HEK293 (cell line): ENCODE measurements at regions not wholly inside any gene's neighbourhood (a gene's known extent, or its start where the extent isn't known, plus 50 kb on each side); places are given as distances from the start of the nearest gene placed in this dataset.

Experiments
- CTCF ChIA-PET: fragments of 350-600 bp; formaldehyde crosslinking; extraction: SDS; loops from one replicate; lab custom pipeline; 2021; ENCODE audit warnings: antibody characterized with exemption; lab: Yijun Ruan, JAX
- POLR2A ChIA-PET: fragments of 300-600 bp; formaldehyde crosslinking; extraction: SDS; loops from one replicate; lab custom pipeline; 2020; ENCODE audit warnings: antibody characterized with exemption, inconsistent platforms; lab: Yijun Ruan, JAX
- H3K27ac ChIP-seq: fragments of 200-500 bp; sonication (Bioruptor generic); 2 replicates; pipeline ENCODE4 v1.5.1; 2014; ENCODE audit warnings: low read depth, low read length, control low read depth, inconsistent platforms; ENCODE audit errors: extremely low read depth
- H3K36me3 ChIP-seq, 2 experiments: fragments of 200-500 bp in 1 of 2; sonication (Bioruptor generic) in 1 of 2; 1 replicate in 1 of 2; 2 replicates in 1 of 2; pipeline ENCODE4 v1.5.1; 2014 to 2017; ENCODE audit warnings: inconsistent platforms in 2 of 2, low read length in 2 of 2; ENCODE audit not compliant: control insufficient read depth in 2 of 2, insufficient read depth in 1 of 2
- H3K4me1 ChIP-seq: fragments of 200-500 bp; sonication (Bioruptor generic); 2 replicates; pipeline ENCODE4 v1.5.1; 2014; ENCODE audit warnings: mild to moderate bottlenecking, low read length, inconsistent platforms; ENCODE audit not compliant: control insufficient read depth, insufficient read depth
- H3K4me3 ChIP-seq: 2 replicates; pipeline ENCODE4 v1.5.1; 2011; ENCODE audit warnings: low read depth, mild to moderate bottlenecking, control low read depth, low read length, moderate library complexity
- H3K9me3 ChIP-seq: fragments of 200-500 bp; sonication (Bioruptor generic); 2 replicates; pipeline ENCODE4 v1.5.1; 2014; ENCODE audit warnings: low read depth, low read length, inconsistent platforms; ENCODE audit not compliant: control insufficient read depth, insufficient read depth
- AEBP2 ChIP-seq: fragments of 450-650 bp; formaldehyde crosslinking; IDR thresholded peaks from 2 replicates; pipeline ENCODE4 v1.5.1; 2016; ENCODE audit warnings: missing biosample characterization, missing genetic modification characterization, borderline replicate concordance
- EGR2 ChIP-seq: fragments of 450-650 bp; formaldehyde crosslinking; IDR thresholded peaks from 2 replicates; pipeline ENCODE4 v1.5.1; 2016; ENCODE audit warnings: low read depth, missing biosample characterization, missing genetic modification characterization
- FEZF1 ChIP-seq: fragments of 450-650 bp; formaldehyde crosslinking; IDR thresholded peaks from 2 replicates; pipeline ENCODE4 v1.5.1; 2016; ENCODE audit warnings: missing biosample characterization, missing genetic modification characterization
- GLI2 ChIP-seq: fragments of 450-650 bp; formaldehyde crosslinking; IDR thresholded peaks from 2 replicates; pipeline ENCODE4; 2017; ENCODE audit warnings: missing biosample characterization, missing genetic modification characterization, low read depth, borderline replicate concordance
- GLIS1 ChIP-seq: fragments of 450-650 bp; formaldehyde crosslinking; IDR thresholded peaks from 2 replicates; pipeline ENCODE4 v1.5.1; 2016; ENCODE audit warnings: missing biosample characterization, missing genetic modification characterization
- MEIS1 ChIP-seq: sonication (generic); formaldehyde crosslinking; IDR thresholded peaks from 2 replicates; pipeline ENCODE4 v1.8.1; 2022; ENCODE audit warnings: missing genetic modification reagents, mild to moderate bottlenecking, borderline replicate concordance
- OVOL3 ChIP-seq: fragments of 450-650 bp; formaldehyde crosslinking; IDR thresholded peaks from 2 replicates; pipeline ENCODE4 v1.5.1; 2016; ENCODE audit warnings: missing biosample characterization, missing genetic modification characterization
- PRDM6 ChIP-seq: fragments of 450-650 bp; formaldehyde crosslinking; IDR thresholded peaks from 2 replicates; pipeline ENCODE4 v1.5.1; 2017; ENCODE audit warnings: missing biosample characterization, missing genetic modification characterization
- REST ChIP-seq: fragments of 450-650 bp; formaldehyde crosslinking; IDR thresholded peaks from 2 replicates; pipeline ENCODE4 v1.5.1; 2016; ENCODE audit warnings: missing biosample characterization, missing genetic modification characterization
- ZBTB20 ChIP-seq: fragments of 450-650 bp; formaldehyde crosslinking; IDR thresholded peaks from 2 replicates; pipeline ENCODE4 v1.5.1; 2016; ENCODE audit warnings: missing biosample characterization, missing genetic modification characterization
- ZBTB44 ChIP-seq: fragments of 450-650 bp; IDR thresholded peaks from 2 replicates; pipeline ENCODE4 v1.5.1; 2018; ENCODE audit warnings: missing biosample characterization, mild to moderate bottlenecking, missing genetic modification characterization
- ZEB2 ChIP-seq: fragments of 450-650 bp; formaldehyde crosslinking; IDR thresholded peaks from 2 replicates; pipeline ENCODE4 v1.5.1; 2016; ENCODE audit warnings: missing biosample characterization, missing genetic modification characterization
- ZNF184 ChIP-seq: fragments of 450-650 bp; IDR thresholded peaks from 2 replicates; pipeline ENCODE4 v1.5.1; 2018; ENCODE audit warnings: missing biosample characterization, mild to moderate bottlenecking, missing genetic modification characterization
- ZNF426 ChIP-seq: fragments of 450-650 bp; formaldehyde crosslinking; IDR thresholded peaks from 2 replicates; pipeline ENCODE4 v1.5.1; 2017; ENCODE audit warnings: missing biosample characterization, missing genetic modification characterization, mild to moderate bottlenecking, inconsistent platforms, moderate library complexity
- ZNF48 ChIP-seq: fragments of 450-650 bp; formaldehyde crosslinking; IDR thresholded peaks from 2 replicates; pipeline ENCODE4 v1.5.1; 2016; ENCODE audit warnings: missing biosample characterization, missing genetic modification characterization
- ZNF629 ChIP-seq: fragments of 450-650 bp; formaldehyde crosslinking; IDR thresholded peaks from 2 replicates; pipeline ENCODE4 v1.5.1; 2017; ENCODE audit warnings: missing biosample characterization, missing genetic modification characterization
- ZNF747 ChIP-seq: fragments of 450-650 bp; formaldehyde crosslinking; IDR thresholded peaks from 2 replicates; pipeline ENCODE4 v1.5.1; 2016; ENCODE audit warnings: missing biosample characterization, missing genetic modification characterization
- ZNF830 ChIP-seq: fragments of 450-650 bp; IDR thresholded peaks from 2 replicates; pipeline ENCODE4 v1.5.0; 2018; ENCODE audit warnings: missing biosample characterization, missing genetic modification characterization, low read depth, mild to moderate bottlenecking, moderate library complexity
- ZSCAN23 ChIP-seq: fragments of 450-650 bp; formaldehyde crosslinking; IDR thresholded peaks from 2 replicates; pipeline ENCODE4 v1.5.1; 2016; ENCODE audit warnings: missing biosample characterization, missing genetic modification characterization
- TF ChIP-seq, protein P1 (sequence below): fragments of 450-650 bp; formaldehyde crosslinking; IDR thresholded peaks from 2 replicates; pipeline ENCODE4 v1.5.1; 2016; ENCODE audit warnings: missing biosample characterization, missing genetic modification characterization

DNA sequence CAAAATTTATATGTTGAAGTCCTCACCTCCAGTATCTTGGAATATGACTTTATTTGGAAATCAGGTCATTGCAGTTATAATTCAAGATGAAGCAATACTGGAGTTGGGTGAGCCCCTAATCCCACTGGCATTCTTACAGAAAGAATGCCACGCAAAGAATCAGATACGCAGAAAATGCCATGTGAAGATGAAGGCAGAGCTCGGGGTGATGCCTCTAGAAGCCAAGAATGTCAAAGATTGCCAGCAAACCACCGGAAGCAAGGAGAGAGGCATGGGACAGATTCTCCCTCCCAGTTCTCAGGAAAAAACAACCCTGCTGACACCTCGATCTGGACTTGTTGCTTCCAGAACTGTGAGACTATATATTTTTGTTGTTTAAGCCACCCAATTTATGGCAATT is 273.4 kb upstream of the CITED2 start (continued):
- TF ChIP-seq, protein P1, sequence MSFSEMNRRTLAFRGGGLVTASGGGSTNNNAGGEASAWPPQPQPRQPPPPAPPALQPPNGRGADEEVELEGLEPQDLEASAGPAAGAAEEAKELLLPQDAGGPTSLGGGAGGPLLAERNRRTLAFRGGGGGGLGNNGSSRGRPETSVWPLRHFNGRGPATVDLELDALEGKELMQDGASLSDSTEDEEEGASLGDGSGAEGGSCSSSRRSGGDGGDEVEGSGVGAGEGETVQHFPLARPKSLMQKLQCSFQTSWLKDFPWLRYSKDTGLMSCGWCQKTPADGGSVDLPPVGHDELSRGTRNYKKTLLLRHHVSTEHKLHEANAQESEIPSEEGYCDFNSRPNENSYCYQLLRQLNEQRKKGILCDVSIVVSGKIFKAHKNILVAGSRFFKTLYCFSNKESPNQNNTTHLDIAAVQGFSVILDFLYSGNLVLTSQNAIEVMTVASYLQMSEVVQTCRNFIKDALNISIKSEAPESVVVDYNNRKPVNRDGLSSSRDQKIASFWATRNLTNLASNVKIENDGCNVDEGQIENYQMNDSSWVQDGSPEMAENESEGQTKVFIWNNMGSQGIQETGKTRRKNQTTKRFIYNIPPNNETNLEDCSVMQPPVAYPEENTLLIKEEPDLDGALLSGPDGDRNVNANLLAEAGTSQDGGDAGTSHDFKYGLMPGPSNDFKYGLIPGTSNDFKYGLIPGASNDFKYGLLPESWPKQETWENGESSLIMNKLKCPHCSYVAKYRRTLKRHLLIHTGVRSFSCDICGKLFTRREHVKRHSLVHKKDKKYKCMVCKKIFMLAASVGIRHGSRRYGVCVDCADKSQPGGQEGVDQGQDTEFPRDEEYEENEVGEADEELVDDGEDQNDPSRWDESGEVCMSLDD (tag by site-specific recombination) = no peak
- TF ChIP-seq PRDM6 (tag by site-specific recombination) = no peak

DNA sequence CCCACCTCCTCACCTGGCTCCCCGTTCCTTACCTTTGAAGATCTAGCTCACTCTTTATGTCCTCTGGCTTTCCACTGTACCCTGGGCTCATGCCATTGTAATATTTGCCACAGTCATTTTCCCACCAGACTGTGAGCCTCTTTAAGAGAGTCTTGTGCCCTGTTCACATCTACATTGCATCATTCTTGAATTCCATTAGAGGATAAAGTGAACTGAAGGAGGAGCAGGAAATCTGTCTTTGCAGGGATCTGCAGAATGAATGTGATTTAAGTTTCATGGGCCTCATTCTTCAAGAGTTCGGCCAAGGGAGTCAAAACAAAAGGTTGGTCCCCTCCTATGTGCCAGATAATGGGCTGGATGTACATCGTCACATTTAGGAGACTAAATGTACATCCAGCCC is 272.6 kb upstream of the CITED2 start:
- H3K27ac ChIP-seq = no peak overlapping the region
- no peak for TF ChIP-seq ZNF747 (tag by site-specific recombination)
- no peak for TF ChIP-seq ZSCAN23 (tag by site-specific recombination)
- TF ChIP-seq ZNF48 (tag by site-specific recombination) = no peak
- TF ChIP-seq GLIS1 (tag by site-specific recombination) = no peak
- TF ChIP-seq EGR2 (tag by site-specific recombination) = no peak
- no peak for TF ChIP-seq FEZF1 (tag by site-specific recombination)
- no peak for TF ChIP-seq ZNF629
- no peak for TF ChIP-seq ZNF184
- TF ChIP-seq ZNF426 (tag by site-specific recombination) = no peak
- TF ChIP-seq ZEB2 (tag by site-specific recombination) = no peak
- no peak overlapping the region for H3K4me3 ChIP-seq
- no peaks in the 10 kb centered on the region for H3K36me3 ChIP-seq
- POLR2A ChIA-PET = interaction anchor here (1.0 kb wide), 1 partner anchor 272 kb away, joined by 4 read pairs; no protein-coding TSS in a partner anchor
- no peaks in the 10 kb centered on the region for H3K4me1 ChIP-seq
- CTCF ChIA-PET = interaction anchor here (0.6 kb wide), 1 partner anchor 54 kb away, joined by 3 read pairs; no protein-coding TSS in a partner anchor
- no peaks in the 10 kb centered on the region for H3K9me3 ChIP-seq

DNA sequence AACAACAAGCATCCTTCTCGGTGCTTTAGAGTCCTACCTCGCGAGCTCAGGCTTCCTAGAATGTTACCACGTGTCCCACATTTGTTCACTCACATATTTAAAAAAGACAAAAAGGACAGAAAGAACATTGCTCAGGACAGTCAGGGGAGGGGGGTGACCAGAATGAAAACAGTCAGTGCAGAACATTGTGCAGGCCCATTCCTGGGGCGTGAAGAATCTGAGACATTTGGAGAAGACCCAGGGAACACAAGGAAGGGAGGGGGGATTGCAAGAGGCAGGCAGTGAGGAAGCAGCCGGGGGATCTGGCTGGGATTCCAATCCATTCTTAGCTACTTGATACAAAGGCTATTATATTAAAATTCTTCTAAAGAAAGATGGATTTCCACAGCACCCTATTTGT is 270.4 kb upstream of the CITED2 start:
- Histone ChIP-seq H3K4me1 (no peaks in the 10 kb centered on the region), H3K9me3 (no peaks in the 10 kb centered on the region), H3K4me3 (no peak overlapping the region), H3K36me3 (no peaks in the 10 kb centered on the region), H3K27ac (no peak overlapping the region)
- ChIA-PET CTCF (interaction anchor here (0.7 kb wide), 1 partner anchor 32 kb away, joined by 3 read pairs; no protein-coding TSS in a partner anchor), POLR2A (interaction anchor here (1.6 kb wide), 1 partner anchor 271 kb away, joined by 4 read pairs; the partner anchor contains the start of gene CITED2)
- TF ChIP-seq AEBP2 = no peak

DNA sequence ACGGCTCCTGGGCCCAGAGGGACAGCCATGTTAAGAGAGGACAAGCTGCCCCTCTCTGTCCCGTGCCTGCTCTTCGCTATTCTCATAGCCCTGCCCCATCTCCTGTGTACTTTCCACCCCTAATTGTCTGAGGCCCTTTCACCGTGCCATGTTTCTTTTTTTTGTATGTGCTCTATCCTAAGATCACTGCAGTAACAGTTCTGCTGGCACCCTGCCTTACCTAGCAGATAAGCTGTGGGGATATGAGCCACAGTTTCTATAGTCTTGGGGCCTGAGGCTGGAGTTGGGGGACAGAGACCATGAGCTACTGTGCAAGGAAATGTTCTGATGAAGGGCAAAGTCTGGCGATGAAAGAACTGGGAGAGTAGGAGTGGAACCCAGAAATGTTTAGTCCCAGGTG is 269.5 kb upstream of the CITED2 start:
- POLR2A ChIA-PET = interaction anchor here (1.6 kb wide), 1 partner anchor 270 kb away, joined by 4 read pairs; the partner anchor contains the start of gene CITED2
- H3K4me1 ChIP-seq = no peaks in the 10 kb centered on the region
- TF ChIP-seq GLI2 (tag by site-specific recombination) (no peak), OVOL3 (tag by site-specific recombination) (no peak), ZBTB20 (tag by site-specific recombination) (no peak), ZNF830 (tag by site-specific recombination) (no peak), REST (tag by site-specific recombination) (no peak), MEIS1 (CRISPR knock-in tag) (no peak), ZBTB44 (tag by site-specific recombination) (no peak)

More for the DNA sequence above, 269.5 kb upstream of the CITED2 start:
- H3K9me3 ChIP-seq = no peaks in the 10 kb centered on the region
- H3K4me3 ChIP-seq = no peak overlapping the region
- H3K36me3 ChIP-seq = no peaks in the 10 kb centered on the region
- CTCF ChIA-PET = no interaction called here
- H3K27ac ChIP-seq = no peak overlapping the region
